Activated CD4-positive, CD25-positive, alpha-beta regulatory T cell treated with anti-CD3 and anti-CD28 coated beads, Interleukin-2, amount 50 U/mL, for 72 hours (primary cell): ENCODE measurements at regions not wholly inside any gene's neighbourhood (a gene's known extent, or its start where the extent isn't known, plus 50 kb on each side); places are given as distances from the start of the nearest gene placed in this dataset.
"Not testable (repeated sequence)": the region's sequence is repeated elsewhere in the genome, so short reads cannot be mapped to it uniquely, and the experiment has no call there.

Source experiments
- DNase-seq: peaks from one replicate; pipeline ENCODE4 v3.0.0; 2021

DNA sequence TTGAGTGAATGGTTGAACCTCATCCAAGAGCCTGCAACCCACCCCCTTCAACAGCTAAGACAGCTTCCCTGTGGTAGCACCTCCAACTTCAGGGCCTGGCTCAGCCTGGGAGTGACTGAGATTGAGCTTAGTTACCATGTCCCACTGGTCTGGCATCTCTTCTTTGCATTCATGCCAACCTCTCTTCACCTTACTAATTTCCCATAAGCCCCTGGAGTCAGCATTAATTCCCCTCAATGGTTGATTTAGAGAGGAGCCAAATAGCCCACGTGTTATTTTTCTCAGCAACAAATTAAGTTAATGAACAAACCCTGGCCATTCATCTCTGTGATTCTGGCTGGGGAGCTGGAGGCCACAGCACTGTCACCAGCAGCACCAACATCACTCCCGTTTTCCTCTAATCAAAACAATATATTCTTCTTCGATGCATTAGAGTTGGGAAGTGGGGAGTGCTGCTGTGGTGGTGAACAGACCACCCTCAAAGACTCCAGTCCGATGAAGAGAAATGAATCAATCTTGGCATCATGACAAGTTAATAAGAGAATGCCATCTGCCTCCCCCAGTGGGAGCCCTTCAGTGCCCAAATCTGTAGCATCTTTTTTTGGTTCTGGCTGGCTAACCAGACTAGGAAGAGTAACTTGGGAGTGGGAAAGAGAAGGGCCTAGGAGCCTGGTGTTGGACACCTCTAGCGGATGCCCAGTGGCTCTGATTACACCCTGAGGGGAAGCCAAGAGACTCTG is 83.2 kb upstream of the ADRA1D start:
- DNase-seq = no peak

GRCh38 chr20:4330011-4330410 is 80.9 kb upstream of the ADRA1D start:
- DNase-seq = no peak

DNA sequence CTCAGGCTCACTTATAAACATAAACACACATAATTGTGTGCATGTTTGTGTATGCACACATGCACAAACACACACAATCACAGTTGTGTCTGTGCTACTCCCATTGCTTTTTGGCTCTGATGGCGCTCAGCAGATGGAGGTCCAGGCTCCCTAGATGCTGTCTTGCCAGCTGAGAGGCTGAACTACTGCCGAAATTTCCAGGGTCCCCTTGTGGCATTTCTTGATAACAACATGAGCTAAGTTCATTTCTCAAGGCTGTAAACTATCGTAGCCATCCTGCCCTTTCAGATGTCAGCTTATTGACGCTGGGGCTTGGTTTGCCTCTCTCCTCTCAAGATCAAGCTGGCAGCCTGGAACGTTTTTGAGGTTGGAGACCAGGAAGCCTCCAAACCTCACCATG is 80.1 kb upstream of the ADRA1D start:
- DNase-seq = no peak

GRCh38 chr20:4328541-4328940 is 79.5 kb upstream of the ADRA1D start:
- no peak for DNase-seq

- no peak for DNase-seq
Measured at GRCh38 chr20:4327956-4328355, 78.9 kb upstream of the ADRA1D start.

GRCh38 chr20:4326195-4327065 is 77.3 kb upstream of the ADRA1D start:
- DNase-seq = no peak

DNA sequence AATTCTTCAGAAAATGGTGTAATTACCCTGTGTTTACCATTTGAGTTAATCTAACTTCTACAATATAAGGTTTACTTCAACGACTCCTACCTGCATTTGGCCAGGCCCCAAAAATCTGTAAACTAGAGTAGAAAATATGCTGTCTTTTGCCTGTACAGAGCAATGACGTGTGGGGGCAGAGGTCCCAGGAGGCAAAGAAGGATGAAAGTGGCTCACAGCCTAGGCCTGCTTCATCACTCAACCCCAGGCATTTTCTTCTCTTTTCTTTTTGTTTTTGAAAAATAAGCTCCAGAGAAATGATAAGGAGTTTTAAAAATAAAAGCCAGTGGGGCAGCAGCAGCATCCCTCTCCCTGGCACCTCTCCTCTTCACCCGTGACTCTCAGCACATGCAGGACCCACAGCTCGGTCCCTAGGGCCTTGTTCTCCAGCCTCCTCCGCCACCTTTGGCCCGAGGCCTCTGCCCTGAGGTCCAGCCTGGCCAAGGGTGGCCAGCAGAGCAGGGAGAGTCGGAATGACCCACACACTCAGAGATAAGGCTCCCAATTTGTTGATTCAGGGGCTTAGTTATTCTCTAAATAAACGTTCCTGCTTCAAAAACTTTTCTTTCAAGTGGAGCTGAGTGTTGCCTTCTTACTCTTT is 76.6 kb upstream of the ADRA1D start:
- DNase-seq = no peak

DNA sequence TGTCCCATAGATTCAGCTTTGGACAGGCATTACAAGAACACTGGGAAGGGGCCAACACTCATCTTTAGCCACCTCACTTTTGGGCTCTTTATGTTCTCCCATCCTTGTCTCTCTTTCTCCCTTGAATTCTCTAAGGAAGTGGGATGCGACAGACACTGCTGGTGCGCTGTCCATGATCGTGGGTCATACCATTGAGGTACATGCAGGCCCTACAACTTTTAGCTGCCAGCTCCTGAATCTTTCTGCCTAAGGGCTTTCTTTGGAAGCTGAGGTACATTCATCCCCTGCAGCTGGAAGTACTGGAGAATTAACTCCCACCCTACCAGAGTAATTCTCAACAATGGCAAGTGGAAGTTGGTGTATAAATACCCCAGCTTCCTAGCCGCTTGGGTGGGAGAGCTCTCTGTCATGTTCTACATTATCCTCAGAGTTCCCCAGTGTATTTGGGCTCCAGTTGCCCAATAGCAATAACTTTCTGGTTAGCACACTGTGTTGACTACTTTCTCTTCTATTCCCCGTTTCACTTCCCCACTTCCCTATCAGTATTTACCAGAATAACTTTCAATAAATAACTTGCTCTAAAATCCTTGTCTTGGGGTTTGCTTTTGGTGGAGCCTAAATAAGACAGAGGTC is 75.6 kb upstream of the ADRA1D start:
- DNase-seq = no peak

GRCh38 chr20:4322499-4322898 is 73.4 kb upstream of the ADRA1D start:
- DNase-seq = no peak

DNA sequence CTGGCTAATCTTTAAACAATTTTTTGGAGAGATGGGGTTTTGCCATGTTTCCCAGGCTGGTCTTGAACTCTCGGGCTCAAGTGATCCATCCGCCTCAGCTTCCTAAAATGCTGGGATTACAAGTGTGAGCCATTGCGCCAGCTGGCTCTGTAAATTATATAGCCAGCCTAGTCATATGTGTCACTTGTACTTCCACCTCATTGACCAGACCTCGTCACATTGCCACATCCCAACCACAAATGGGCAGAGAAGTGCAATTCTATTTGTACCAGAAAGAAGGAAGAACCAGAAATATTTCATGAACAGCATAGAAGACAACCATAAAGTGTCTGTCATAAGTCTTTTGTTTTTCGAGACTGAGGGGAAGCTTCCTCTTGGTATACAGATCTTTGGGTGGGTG is 71.2 kb upstream of the ADRA1D start:
- no peak for DNase-seq

DNA sequence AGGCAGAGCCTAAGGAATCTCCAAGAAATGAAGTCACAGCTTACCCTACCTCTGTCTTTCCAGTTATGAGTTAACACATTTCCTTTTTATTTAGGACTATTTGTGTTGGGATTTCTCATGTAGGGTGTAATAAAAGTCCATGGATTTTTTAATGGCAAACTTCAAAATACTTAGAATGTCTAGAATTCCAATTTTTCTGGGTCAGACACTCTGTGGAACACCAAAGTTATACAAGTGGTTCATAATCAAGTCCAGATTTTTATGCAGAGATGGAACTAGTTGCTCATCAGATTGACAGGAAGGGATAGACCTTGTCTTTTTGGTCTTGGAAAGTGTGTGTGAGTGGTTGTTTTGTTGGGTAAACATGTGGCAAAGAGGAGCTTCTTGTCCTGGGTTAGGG is 69.8 kb upstream of the ADRA1D start:
- DNase-seq = no peak

DNA sequence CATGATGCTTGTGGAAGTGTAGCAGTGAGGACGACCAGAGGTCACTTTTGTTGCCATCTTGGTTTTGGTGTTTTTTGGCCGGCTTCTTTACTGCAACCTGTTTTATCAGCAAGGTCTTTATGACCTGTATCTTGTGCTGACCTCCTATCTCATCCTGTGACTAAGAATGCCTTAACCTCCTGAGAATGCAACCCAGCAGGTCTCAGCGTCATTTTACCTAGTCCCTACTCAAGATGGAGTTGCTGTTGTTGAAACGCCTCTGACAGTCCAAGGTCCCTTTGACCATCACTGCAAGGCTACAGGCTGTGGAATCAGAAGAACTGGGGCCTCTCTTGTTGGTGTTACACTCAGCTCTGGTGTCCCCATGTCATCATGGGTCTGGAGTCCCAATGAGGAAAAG is 61.5 kb upstream of the ADRA1D start:
- DNase-seq = not testable (repeated sequence)

DNA sequence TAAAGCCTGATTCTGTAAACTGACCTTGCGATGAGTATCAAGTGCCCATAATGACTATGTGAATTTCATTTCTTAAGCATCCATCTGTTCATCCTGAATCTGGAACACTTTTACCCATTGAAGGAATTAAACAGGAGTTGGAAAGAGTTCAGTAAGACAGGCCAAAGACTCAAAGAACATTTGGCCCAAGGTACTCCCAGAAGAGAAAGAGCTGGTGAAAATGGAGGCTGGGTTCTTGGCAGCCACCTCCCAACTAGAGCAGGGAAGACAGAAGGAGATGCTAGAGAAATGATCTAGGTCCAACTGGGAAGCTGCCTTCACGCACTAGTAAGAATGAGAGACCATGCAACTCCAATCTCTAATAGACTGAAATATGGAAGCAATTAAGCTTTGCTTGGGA is 57.1 kb upstream of the ADRA1D start:
- DNase-seq = no peak

- DNase-seq = no peak
Measured at GRCh38 chr20:4305091-4305490, 56.0 kb upstream of the ADRA1D start.

- no peak for DNase-seq
Measured at GRCh38 chr20:4304601-4305000, 55.5 kb upstream of the ADRA1D start.

GRCh38 chr20:4303136-4303535 is 54.0 kb upstream of the ADRA1D start:
- DNase-seq = no peak

- DNase-seq = no peak
Measured at GRCh38 chr20:4300921-4301320, 51.8 kb upstream of the ADRA1D start.

DNA sequence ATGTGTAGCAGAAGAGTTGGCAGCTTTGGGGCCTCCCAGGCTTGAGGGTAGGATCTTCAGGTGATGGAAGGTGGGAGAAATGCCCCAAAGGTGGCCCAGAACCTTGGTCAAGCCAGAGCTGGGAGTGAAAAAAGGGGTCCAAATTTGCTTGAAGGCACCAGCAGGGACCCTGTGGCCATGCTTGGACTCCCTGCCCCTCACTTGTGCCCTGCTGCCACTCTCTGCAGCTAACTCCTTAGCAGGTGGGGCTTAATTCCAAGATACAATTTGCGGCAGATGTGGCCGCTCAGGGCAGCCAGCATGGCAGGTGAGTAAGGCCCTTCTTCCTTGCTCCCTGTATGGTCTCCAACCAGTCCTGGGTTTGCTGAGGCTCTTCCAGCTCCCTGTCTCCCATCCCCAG is 51.3 kb upstream of the ADRA1D start:
- no peak for DNase-seq

- no peak for DNase-seq
Measured at GRCh38 chr20:4299773-4300172, 50.7 kb upstream of the ADRA1D start.

- DNase-seq = no peak
Measured at GRCh38 chr20:4299216-4299615, 50.1 kb upstream of the ADRA1D start.
